Neural progenitor cell (in vitro differentiated cells): ENCODE measurements at regions not wholly inside any gene's neighbourhood (a gene's known extent, or its start where the extent isn't known, plus 50 kb on each side); places are given as distances from the start of the nearest gene placed in this dataset.

Experiments
- DNase-seq: peaks from one replicate; pipeline ENCODE4 v3.0.0-alpha.2; 2016; ENCODE audit warnings: low spot score
- H2AFZ ChIP-seq: fragments of 200-600 bp; sonication (generic); replicated peaks from 2 replicates; pipeline ENCODE4 v1.6.1; 2016; ENCODE audit warnings: antibody characterized with exemption
- H3F3A ChIP-seq: fragments of 200-600 bp; sonication (generic); 2 replicates; pipeline ENCODE4 v1.6.1; 2016; ENCODE audit warnings: antibody characterized with exemption, low read depth
- H3K27ac ChIP-seq: fragments of 200-600 bp; sonication (generic); 2 replicates; pipeline ENCODE4 v1.5.1; 2016; ENCODE audit warnings: mild to moderate bottlenecking
- H3K27me3 ChIP-seq: fragments of 200-600 bp; sonication (generic); 2 replicates; pipeline ENCODE4 v1.6.1; 2016; ENCODE audit warnings: mild to moderate bottlenecking, moderate library complexity
- H3K36me3 ChIP-seq: fragments of 200-600 bp; sonication (generic); 2 replicates; pipeline ENCODE4 v1.5.1; 2016
- H3K4me1 ChIP-seq: fragments of 200-600 bp; sonication (generic); 2 replicates; pipeline ENCODE4 v1.6.1; 2016; ENCODE audit warnings: mixed run types
- H3K4me2 ChIP-seq: fragments of 200-600 bp; sonication (generic); 2 replicates; pipeline ENCODE4 v1.6.1; 2016
- H3K4me3 ChIP-seq: fragments of 200-600 bp; sonication (generic); 2 replicates; pipeline ENCODE4 v1.5.1; 2016
- H3K79me2 ChIP-seq: fragments of 200-600 bp; sonication (generic); 2 replicates; pipeline ENCODE4 v1.6.1; 2016; ENCODE audit warnings: low read depth
- H3K9ac ChIP-seq: fragments of 200-600 bp; sonication (generic); 2 replicates; pipeline ENCODE4 v1.6.1; 2016
- H3K9me3 ChIP-seq: fragments of 200-600 bp; sonication (generic); 2 replicates; pipeline ENCODE4 v1.5.1; 2016; ENCODE audit warnings: low read depth
- H4K20me1 ChIP-seq: fragments of 200-600 bp; sonication (generic); 2 replicates; pipeline ENCODE4 v1.6.1; 2016; ENCODE audit warnings: low read depth
- H3K27ac Mint-ChIP-seq: 3 replicates; pipeline ENCODE4 v1.8.0; 2021; ENCODE audit warnings: mixed read lengths
- H3K27me3 Mint-ChIP-seq: 2 replicates; pipeline ENCODE4 v1.8.0; 2022; ENCODE audit warnings: low read depth, mild to moderate bottlenecking, inconsistent platforms, moderate library complexity, mixed read lengths; ENCODE audit not compliant: insufficient read depth
- H3K36me3 Mint-ChIP-seq: 3 replicates; pipeline ENCODE4 v1.8.0; 2021; ENCODE audit warnings: mixed read lengths
- H3K4me1 Mint-ChIP-seq: 3 replicates; pipeline ENCODE4 v1.8.0; 2021; ENCODE audit warnings: mixed read lengths
- H3K4me3 Mint-ChIP-seq: 3 replicates; pipeline ENCODE4 v1.8.0; 2021; ENCODE audit warnings: mild to moderate bottlenecking, moderate library complexity, mixed read lengths
- H3K9me3 Mint-ChIP-seq: 3 replicates; pipeline ENCODE4 v1.8.0; 2020; ENCODE audit warnings: mixed read lengths
- CTCF ChIP-seq: fragments of 200-600 bp; sonication (generic); IDR thresholded peaks from 2 replicates; pipeline ENCODE4 v1.5.1; 2017; ENCODE audit warnings: antibody characterized with exemption, mild to moderate bottlenecking
- EZH2 ChIP-seq: fragments of 200-600 bp; sonication (generic); IDR thresholded peaks from 2 replicates; pipeline ENCODE4 v1.6.1; 2017; ENCODE audit warnings: antibody characterized with exemption, mild to moderate bottlenecking, moderate library complexity
- EZH2phosphoT487 ChIP-seq: fragments of 200-600 bp; sonication (generic); IDR thresholded peaks from 2 replicates; pipeline ENCODE4 v1.6.1; 2017; ENCODE audit warnings: antibody characterized with exemption

- peaks cover 2% of the 10 kb centered on the region for H3K9me3 Mint-ChIP-seq
- no peaks in the 10 kb centered on the region for H3K27me3 Mint-ChIP-seq
- H3K9me3 ChIP-seq: no peaks in the 10 kb centered on the region
- H4K20me1 ChIP-seq: no peaks in the 10 kb centered on the region
- H3K4me1 Mint-ChIP-seq: peaks cover 5% of the 10 kb centered on the region
- H3K27ac Mint-ChIP-seq: peak overlapping the region; percentile 72
- DNase-seq: peak; percentile 15
- no peaks in the 10 kb centered on the region for H3K36me3 Mint-ChIP-seq
- H3K79me2 ChIP-seq: no peaks in the 10 kb centered on the region
- H3K9ac ChIP-seq: no peak overlapping the region
- H3K4me1 ChIP-seq: peaks cover 17% of the 10 kb centered on the region
- TF ChIP-seq EZH2phosphoT487 (no peak), EZH2 (no peak), CTCF (no peak)
- peak overlapping the region; percentile 48 for H2AFZ ChIP-seq
- H3K4me2 ChIP-seq: no peak overlapping the region
- H3K4me3 ChIP-seq: no peak overlapping the region
- no peaks in the 10 kb centered on the region for H3K27me3 ChIP-seq
- no peak overlapping the region for H3K27ac ChIP-seq
- H3K36me3 ChIP-seq: peaks cover 4% of the 10 kb centered on the region
- H3F3A ChIP-seq: peaks cover 8% of the 10 kb centered on the region
- H3K4me3 Mint-ChIP-seq: no peak overlapping the region
Measured at GRCh38 chrX:98548519-98548918, 1664.8 kb downstream of the RPA4 start.

GRCh38 chrX:98568795-98569194 lies 1685.1 kb downstream of the RPA4 start:
- no peak overlapping the region for H3K27ac Mint-ChIP-seq
- peaks cover 2% of the 10 kb centered on the region for H3K27me3 Mint-ChIP-seq
- peaks cover 2% of the 10 kb centered on the region for H3K9me3 Mint-ChIP-seq
- Histone ChIP-seq H4K20me1 (no peaks in the 10 kb centered on the region), H3K4me3 (no peak overlapping the region), H3K27me3 (no peaks in the 10 kb centered on the region), H3K4me2 (no peak overlapping the region), H3K36me3 (no peaks in the 10 kb centered on the region), H3F3A (no peaks in the 10 kb centered on the region), H3K9ac (no peak overlapping the region), H3K27ac (no peak overlapping the region), H3K4me1 (peaks cover 9% of the 10 kb centered on the region), H2AFZ (no peak overlapping the region), H3K79me2 (peaks cover 10% of the 10 kb centered on the region), H3K9me3 (no peaks in the 10 kb centered on the region)
- H3K4me1 Mint-ChIP-seq: no peaks in the 10 kb centered on the region
- TF ChIP-seq EZH2: no peak
- no peak for TF ChIP-seq EZH2phosphoT487
- TF ChIP-seq CTCF: no peak
- H3K4me3 Mint-ChIP-seq: no peak overlapping the region
- no peak for DNase-seq
- H3K36me3 Mint-ChIP-seq: no peaks in the 10 kb centered on the region

GRCh38 chrX:98605941-98606340 lies 1722.2 kb downstream of the RPA4 start:
- Mint-ChIP-seq H3K4me3 (no peak overlapping the region), H3K4me1 (peaks cover 31% of the 10 kb centered on the region), H3K27me3 (peaks cover 5% of the 10 kb centered on the region), H3K27ac (no peak overlapping the region), H3K9me3 (peaks cover 11% of the 10 kb centered on the region), H3K36me3 (peaks cover 28% of the 10 kb centered on the region)
- H3K9me3 ChIP-seq: no peaks in the 10 kb centered on the region
- peaks cover 13% of the 10 kb centered on the region for H4K20me1 ChIP-seq
- no peak overlapping the region for H2AFZ ChIP-seq
- peaks cover 27% of the 10 kb centered on the region for H3K4me1 ChIP-seq
- H3K79me2 ChIP-seq: peaks cover 87% of the 10 kb centered on the region
- no peaks in the 10 kb centered on the region for H3K27me3 ChIP-seq
- no peak overlapping the region for H3K4me3 ChIP-seq
- no peak overlapping the region for H3K9ac ChIP-seq
- DNase-seq: no peak
- peak overlapping the region; percentile 79 for H3K27ac ChIP-seq
- no peaks in the 10 kb centered on the region for H3K36me3 ChIP-seq
- H3F3A ChIP-seq: peaks cover 14% of the 10 kb centered on the region
- TF ChIP-seq EZH2phosphoT487: no peak
- no peak for TF ChIP-seq EZH2
- no peak for TF ChIP-seq CTCF
- H3K4me2 ChIP-seq: peak overlapping the region; percentile 15
